ENCODE measurements at regions not wholly inside any gene's neighbourhood (a gene's known extent, or its start where the extent isn't known, plus 50 kb on each side); places are given as distances from the start of the nearest gene placed in this dataset.
"Not testable (repeated sequence)": the region's sequence is repeated elsewhere in the genome, so short reads cannot be mapped to it uniquely, and the experiment has no call there.

DNA sequence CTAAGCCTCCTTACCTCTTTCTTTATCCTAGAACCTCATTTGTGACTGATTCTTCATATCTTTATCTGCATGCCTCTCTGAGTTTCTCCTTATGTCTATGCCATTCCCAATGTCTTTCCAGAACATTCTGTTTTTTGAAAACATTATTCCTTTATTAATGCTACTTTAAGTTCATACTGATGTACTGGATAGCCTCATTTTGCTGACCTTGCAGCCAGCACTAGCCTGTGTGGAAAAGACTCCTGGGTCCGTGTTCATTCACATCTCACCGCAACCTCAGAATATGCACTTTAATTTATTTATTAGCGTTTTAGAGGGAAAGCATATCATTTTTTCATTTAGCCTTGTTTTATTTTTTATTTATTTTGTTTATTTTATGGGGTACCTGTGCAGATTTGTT lies 208.1 kb upstream of the NPVF start:
- no peak for DNase-seq (ENCODE audit: extremely low read depth in 1 of 2, low read depth in 1 of 2)

- DNase-seq (ENCODE audit: extremely low read depth in 1 of 2, low read depth in 1 of 2), result no peak
These were observed 209.0 kb upstream of the NPVF start for GRCh38 chr7:25437308-25437707.

DNA sequence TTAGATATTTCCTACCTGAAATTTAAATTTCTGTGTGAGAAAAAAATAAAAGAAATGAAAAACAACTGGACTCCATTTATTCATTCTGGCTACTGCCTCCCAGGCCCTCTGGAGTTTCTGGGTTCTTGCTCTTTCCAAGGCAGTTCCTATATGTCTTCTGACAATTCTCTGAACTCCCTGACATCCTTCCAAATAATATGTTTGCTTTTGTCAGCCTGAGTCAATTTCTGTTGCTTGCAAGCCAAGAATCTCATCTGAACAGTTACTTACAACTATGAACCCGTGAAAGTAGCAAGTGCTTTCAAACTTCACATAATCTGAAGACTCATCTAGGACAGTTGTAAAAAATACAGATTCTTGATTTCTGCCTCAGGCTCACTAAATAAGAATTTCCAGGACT lies 216.7 kb upstream of the NPVF start:
- DNase-seq (ENCODE audit: extremely low read depth in 1 of 2, low read depth in 1 of 2), result no peak

DNA sequence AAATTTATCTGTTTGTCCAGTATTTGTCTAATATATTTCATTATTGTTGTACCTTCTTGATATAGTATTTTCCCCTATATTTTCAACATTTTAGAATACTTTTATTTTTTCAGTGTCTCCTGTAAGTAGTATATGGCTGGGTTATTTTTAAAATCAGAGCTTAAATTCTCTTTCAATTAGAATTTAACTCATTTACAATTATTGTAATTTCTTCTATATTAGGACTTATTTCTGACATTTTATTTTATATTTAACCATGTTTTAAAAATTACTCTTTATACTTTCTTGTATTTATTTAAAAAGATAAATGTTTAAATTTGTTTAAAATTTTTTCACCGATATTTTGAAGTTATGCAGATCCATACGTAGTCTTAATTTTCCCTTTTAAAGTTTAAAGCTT lies 220.0 kb upstream of the NPVF start:
- DNase-seq (ENCODE audit: extremely low read depth in 1 of 2, low read depth in 1 of 2), result no peak

GRCh38 chr7:25454020-25454419 lies 225.7 kb upstream of the NPVF start:
- DNase-seq (ENCODE audit: extremely low read depth in 1 of 2, low read depth in 1 of 2), result no peak

GRCh38 chr7:25454562-25455041 lies 226.3 kb upstream of the NPVF start:
- DNase-seq (ENCODE audit: extremely low read depth in 1 of 2, low read depth in 1 of 2), result no peak

- DNase-seq (ENCODE audit: extremely low read depth in 1 of 2, low read depth in 1 of 2), result no peak
These were observed 227.5 kb upstream of the NPVF start for GRCh38 chr7:25455683-25456251.

GRCh38 chr7:25456467-25457171 lies 228.3 kb upstream of the NPVF start:
- DNase-seq (ENCODE audit: extremely low read depth in 1 of 2, low read depth in 1 of 2), result no peak

DNA sequence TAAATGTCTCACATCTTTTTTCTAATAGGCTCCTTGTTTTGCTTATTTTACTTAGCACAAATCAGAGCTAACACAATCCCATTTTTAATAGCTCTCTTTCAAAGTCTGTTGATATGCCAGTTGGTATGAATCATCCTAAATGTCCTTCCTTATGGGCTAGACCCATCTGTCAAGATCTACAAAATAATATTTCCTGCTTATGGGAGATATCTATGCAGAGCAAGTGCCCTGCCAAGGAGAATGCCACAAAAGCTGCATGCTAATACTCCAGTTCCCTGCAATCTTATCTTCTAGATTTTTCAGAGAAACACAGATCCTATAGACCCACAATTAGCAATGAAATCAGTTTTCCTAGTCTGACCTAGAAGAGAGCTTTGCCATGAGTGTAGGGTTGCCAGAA lies 230.8 kb upstream of the NPVF start:
- DNase-seq (ENCODE audit: extremely low read depth in 1 of 2, low read depth in 1 of 2), result no peak

GRCh38 chr7:25460433-25460832 lies 232.1 kb upstream of the NPVF start:
- DNase-seq (ENCODE audit: extremely low read depth in 1 of 2, low read depth in 1 of 2), result no peak

- no peak for DNase-seq (ENCODE audit: extremely low read depth in 1 of 2, low read depth in 1 of 2)
These were observed 241.4 kb upstream of the NPVF start for GRCh38 chr7:25469669-25470068.

DNA sequence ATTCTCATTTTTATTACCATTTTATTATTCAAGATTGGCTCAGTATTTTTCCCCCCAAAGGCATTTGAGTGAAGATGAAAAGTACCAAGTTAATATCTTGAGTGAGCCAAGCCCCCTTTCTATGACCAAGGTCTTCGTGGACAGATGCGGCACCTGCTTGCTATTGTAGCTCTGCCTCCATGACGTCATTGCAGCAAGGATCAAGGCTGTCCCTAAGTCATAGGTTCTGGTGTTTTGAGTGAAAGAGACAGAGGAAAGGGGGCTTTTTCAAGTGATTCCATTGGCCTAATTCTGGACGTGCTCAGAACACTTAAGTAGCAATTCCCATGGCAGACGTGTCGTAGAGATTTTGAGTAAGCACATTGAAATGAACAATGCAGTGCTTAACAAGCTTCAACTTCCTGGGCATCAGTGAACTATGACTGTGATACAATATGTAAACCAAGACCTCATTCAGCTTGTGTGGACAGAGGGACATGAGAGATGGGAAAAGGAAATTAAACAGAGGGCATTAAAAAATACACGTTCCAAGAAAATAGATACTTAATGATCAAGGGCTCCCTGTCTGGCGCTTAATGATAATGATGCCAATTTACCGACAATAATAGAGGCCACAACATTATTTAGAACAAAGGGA lies 248.7 kb upstream of the NPVF start:
- DNase-seq (ENCODE audit: extremely low read depth in 1 of 2, low read depth in 1 of 2), result no peak

DNA sequence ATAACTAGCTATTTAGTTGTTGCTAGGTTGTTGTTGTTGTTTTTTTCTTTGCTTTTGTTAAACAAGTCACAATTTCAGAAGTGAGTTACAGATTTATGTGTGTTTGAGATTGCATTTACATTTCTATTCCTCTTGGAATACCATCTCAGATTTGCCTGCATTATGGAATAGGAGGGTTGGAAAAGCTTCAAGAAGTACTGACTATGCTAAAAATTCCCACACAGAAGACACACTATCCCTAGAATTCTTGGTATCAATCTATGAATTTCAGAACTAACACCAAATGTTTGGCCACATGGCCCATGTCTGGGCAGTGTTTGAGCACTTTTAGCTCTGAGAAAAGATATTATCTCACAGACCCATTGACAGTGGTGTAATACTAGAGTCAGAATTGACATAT lies 249.9 kb upstream of the NPVF start:
- not testable (repeated sequence) for DNase-seq (ENCODE audit: extremely low read depth in 1 of 2, low read depth in 1 of 2)

GRCh38 chr7:25478925-25479324 lies 250.6 kb upstream of the NPVF start:
- DNase-seq (ENCODE audit: extremely low read depth in 1 of 2, low read depth in 1 of 2), result no peak

GRCh38 chr7:25481891-25482290 lies 253.6 kb upstream of the NPVF start:
- no peak for DNase-seq (ENCODE audit: extremely low read depth in 1 of 2, low read depth in 1 of 2)

DNA sequence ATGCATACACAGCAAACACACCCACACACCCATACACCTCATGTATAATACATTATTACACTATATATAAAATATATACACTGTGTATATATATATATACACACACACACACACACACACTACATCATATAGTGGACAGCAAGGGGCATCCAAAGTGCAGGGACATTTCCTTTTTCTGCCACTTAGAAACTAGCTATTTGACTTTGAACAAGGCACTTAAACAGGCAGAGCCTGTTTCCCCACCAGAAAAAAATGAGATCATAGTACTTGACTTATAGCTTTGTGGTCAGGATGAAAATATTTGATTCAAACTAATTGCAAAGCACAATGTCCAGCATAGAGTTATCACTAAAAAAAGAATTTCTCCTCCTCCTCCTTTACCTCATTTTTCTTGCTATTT lies 254.3 kb upstream of the NPVF start:
- no peak for DNase-seq (ENCODE audit: extremely low read depth in 1 of 2, low read depth in 1 of 2)

- DNase-seq (ENCODE audit: extremely low read depth in 1 of 2, low read depth in 1 of 2), result no peak
These were observed 256.7 kb upstream of the NPVF start for GRCh38 chr7:25485026-25485425.

DNA sequence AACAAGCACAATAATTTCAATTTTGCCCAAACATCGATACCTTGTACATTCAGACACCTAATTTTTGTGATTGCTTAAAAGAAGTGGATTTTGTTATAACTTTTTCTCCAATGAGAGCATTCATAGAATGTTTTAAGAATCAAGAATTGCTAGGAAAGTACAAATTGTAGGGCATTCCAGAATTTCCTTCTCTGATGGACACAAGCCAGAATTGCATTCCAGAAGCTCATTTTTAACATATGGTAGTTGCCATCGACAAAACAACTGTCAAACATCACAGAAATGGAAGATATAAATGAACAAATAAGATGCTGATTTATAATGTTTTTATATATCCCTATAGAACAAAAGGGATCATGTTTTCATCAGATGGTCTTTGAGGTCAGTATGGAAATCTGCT lies 258.4 kb upstream of the NPVF start:
- DNase-seq (ENCODE audit: extremely low read depth in 1 of 2, low read depth in 1 of 2), result no peak

GRCh38 chr7:25493805-25494366 lies 265.6 kb upstream of the NPVF start:
- DNase-seq (ENCODE audit: extremely low read depth in 1 of 2, low read depth in 1 of 2), result no peak

GRCh38 chr7:25494896-25495295 lies 266.6 kb upstream of the NPVF start:
- DNase-seq (ENCODE audit: extremely low read depth in 1 of 2, low read depth in 1 of 2), result no peak

- no peak for DNase-seq (ENCODE audit: extremely low read depth in 1 of 2, low read depth in 1 of 2)
These were observed 267.3 kb upstream of the NPVF start for GRCh38 chr7:25495342-25496250.
